HG03108 (cell line): ENCODE measurements at regions not wholly inside any gene's neighbourhood (a gene's known extent, or its start where the extent isn't known, plus 50 kb on each side); places are given as distances from the start of the nearest gene placed in this dataset.
"Not testable (repeated sequence)": the region's sequence is repeated elsewhere in the genome, so short reads cannot be mapped to it uniquely, and the experiment has no call there.

Experiments used
- ATAC-seq: cut with Tn5 transposase; IDR thresholded peaks from one replicate; pipeline ENCODE4 v1.9.1; 2021; ENCODE audit warnings: moderate library complexity; ENCODE audit not compliant: unreplicated experiment

- ATAC-seq: no peak
These were observed 1247.3 kb upstream of the FLRT2 start for GRCh38 chr14:84282618-84283017.

DNA sequence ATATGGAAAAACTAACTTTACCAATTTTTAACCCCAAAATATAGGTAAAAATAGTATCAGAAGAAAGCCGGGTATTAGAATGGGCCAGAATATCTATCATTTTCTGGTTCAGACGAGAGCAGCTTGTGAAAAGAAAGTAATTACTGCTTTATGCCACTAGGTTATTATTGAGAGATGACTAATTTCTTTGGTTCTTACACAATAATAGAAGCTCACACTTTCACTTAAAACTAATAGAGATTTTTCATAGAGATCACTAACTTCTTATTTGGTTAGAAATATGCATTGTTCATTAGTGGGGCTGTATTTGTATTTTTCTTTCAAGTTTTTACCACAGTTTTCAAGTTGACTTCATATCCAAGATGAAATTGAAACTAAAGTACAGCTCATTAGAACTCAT, 1241.2 kb upstream of the FLRT2 start:
- ATAC-seq: no peak

GRCh38 chr14:84298663-84299195, 1231.2 kb upstream of the FLRT2 start:
- no peak for ATAC-seq

GRCh38 chr14:84303140-84303539, 1226.8 kb upstream of the FLRT2 start:
- no peak for ATAC-seq

GRCh38 chr14:84312551-84312950, 1217.4 kb upstream of the FLRT2 start:
- no peak for ATAC-seq

DNA sequence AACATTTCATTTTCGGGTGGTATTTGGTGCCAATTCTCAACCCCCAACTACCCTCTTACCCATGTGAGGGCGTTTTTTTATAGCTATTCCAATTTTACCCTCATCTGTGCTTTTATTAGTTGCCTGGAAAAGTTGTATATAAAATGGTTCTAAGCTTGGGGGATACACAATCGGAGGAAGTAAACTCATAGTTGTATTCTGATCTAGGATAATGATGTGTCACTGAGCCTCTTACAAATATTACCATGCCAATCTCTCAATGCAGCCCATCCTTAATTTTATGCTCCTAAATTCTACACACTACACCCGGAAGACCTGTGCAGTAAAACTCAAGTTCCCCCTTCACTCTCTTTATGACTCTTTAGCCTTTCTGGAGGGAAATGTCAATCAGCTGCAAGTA, 1206.5 kb upstream of the FLRT2 start:
- no peak for ATAC-seq

GRCh38 chr14:84323978-84324377, 1206.0 kb upstream of the FLRT2 start:
- no peak for ATAC-seq

DNA sequence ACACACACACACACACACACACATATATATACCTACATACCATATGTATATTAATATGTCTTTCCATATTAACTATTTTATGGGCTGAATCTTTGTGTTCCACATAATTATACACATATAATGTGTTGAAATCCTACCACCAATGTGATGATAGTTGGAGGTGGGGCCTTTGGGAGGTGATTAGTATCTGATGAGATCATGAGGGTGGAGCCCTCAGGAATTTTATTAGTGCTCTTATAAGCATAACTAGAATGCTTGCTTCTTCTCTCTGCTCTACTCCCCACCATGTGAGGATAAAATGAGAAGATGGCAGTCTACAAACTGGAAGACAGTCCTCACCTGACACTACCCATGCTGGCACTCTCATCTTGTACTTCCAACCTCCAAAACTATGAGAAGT, 1193.5 kb upstream of the FLRT2 start:
- no peak for ATAC-seq

DNA sequence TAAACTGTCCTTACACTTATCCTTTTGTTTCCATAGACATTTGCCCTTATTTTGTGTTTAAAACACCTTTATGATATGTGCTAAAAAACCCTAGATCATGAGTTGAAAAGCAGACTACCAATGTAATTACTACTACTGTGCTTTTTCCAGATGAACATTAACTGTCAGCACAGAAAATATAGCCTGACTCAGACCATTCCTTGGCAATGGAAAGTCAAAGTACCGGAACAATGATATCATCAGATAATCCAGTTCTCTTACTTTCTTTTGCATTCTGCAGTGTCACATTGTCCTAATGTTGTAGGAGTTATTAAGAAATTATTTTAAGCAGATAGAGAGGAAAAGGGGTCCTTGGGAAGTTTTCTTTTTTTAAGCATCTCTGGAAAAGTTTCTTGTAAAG, 1189.0 kb upstream of the FLRT2 start:
- ATAC-seq: no peak

GRCh38 chr14:84341867-84342266, 1188.1 kb upstream of the FLRT2 start:
- ATAC-seq: not testable (repeated sequence)

DNA sequence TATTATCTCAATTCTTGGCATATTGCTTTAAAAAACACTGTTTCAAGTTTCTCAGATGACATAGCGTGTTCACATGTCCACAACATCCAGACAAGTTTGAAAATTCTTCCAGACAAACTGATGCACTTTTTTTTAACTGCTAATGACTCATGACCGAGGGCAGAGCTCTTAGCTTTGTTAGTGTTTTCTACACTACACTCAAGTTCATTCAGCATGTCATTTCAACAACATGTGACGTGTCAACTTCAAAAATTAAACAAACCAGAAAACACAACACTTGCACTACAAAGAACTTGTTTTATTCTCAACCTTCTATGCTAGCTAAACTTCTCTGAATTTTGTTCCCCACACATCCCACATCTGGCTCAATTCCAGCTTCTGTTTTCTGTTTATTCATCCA, 1186.3 kb upstream of the FLRT2 start:
- no peak for ATAC-seq

DNA sequence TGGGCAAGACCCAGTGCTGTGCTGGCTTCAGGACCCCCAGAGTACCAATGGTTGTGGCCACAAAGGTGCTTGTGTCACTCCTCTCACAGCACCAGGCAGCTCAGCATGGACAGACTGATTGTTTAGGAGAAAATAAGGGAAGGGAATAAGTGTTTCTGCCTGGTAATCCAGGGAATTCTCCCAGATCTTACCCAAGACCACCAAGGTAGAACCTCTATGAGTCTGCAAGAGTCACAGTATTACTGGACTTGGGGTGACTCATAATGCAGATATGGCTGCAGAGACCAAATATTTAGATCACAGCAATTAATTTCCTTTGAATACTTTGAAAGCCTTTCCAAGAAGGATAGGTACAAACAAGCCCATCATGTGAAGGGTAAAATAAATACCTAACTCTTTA, 1178.3 kb upstream of the FLRT2 start:
- ATAC-seq: no peak

GRCh38 chr14:84361476-84361875, 1168.5 kb upstream of the FLRT2 start:
- no peak for ATAC-seq

GRCh38 chr14:84375235-84375634, 1154.7 kb upstream of the FLRT2 start:
- no peak for ATAC-seq

DNA sequence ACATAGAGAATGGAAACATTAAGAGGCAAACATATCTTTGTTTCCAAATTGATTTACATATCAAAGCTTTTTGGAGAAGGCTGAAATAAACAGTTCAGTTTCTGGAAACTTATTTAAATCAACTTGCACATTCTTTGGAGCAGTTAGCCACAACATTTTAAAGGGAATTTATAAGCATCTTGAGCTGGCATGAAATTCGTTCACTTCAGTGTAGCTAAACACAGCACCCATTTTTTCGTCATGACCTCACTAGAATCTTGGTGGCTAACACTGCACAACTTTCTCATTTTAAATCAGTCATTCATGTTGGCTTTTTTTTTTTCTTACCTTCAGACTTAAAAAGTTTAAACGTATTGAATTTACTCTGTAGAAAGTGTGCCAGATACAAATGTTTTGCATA, 1139.9 kb upstream of the FLRT2 start:
- ATAC-seq: no peak

- no peak for ATAC-seq
These were observed 1132.3 kb upstream of the FLRT2 start for GRCh38 chr14:84397631-84398030.

- ATAC-seq: no peak
These were observed 1130.5 kb upstream of the FLRT2 start for GRCh38 chr14:84399296-84399910.

DNA sequence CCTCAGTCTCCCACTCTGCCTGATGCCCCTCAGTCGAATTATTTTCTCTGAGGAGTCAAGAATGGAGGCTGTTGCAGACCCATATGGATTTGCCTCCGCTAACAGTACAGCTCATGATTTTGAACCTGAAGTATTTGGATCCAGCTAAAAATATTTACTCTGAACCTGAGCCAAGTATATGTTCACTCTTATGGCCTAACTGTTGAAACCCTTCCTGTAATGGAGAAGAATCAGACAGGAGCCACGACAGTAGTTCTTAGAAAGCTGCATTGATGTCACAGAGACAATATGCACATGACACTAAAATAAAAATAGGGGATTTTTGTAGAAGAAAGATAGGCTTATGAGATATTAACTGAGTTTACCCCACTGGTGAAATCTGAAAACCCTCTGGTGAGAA, 1128.3 kb upstream of the FLRT2 start:
- ATAC-seq: no peak

- no peak for ATAC-seq
These were observed 1126.4 kb upstream of the FLRT2 start for GRCh38 chr14:84403585-84403984.

DNA sequence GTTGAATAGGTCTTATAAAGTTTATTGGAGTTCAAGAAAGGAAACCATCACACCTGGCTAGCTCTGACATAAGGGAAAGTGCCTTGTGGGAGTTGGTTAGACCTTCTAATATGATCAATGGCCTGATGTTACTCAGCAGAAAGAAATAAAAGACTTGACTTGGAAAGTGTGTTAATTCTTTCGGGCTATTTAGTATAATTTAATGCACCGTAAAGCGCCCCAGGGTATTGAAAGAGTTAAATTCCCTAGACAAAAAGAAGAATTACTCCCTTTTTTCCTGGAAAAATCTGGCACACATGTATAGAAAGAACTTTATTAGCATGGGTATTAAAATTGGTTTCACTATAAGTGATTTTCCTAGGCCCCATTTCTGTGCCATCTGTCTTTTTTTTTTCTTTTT, 1125.7 kb upstream of the FLRT2 start:
- ATAC-seq: no peak

- ATAC-seq: no peak
These were observed 1120.5 kb upstream of the FLRT2 start for GRCh38 chr14:84409435-84409834.

GRCh38 chr14:84410344-84410743, 1119.6 kb upstream of the FLRT2 start:
- no peak for ATAC-seq

DNA sequence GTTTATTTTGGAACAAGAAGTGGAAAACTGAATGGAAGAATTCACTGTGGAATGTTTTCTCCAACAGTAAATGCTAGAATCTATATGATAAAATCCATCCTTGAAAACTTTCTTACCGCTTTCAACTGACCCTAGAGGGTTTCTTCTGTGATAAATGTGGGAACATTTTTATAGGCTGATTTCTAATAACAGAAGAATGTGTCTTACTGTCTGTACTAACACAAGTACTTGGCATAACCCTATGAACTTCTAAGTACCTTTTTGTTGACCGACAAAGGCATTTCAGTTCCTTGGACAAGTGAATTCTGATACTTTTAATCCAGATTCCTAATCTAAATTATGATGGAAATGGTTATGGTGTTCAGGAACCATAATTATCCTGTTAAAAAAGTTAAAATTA, 1109.7 kb upstream of the FLRT2 start:
- no peak for ATAC-seq
